ENCODE measurements at regions not wholly inside any gene's neighbourhood (a gene's known extent, or its start where the extent isn't known, plus 50 kb on each side); places are given as distances from the start of the nearest gene placed in this dataset.

DNA sequence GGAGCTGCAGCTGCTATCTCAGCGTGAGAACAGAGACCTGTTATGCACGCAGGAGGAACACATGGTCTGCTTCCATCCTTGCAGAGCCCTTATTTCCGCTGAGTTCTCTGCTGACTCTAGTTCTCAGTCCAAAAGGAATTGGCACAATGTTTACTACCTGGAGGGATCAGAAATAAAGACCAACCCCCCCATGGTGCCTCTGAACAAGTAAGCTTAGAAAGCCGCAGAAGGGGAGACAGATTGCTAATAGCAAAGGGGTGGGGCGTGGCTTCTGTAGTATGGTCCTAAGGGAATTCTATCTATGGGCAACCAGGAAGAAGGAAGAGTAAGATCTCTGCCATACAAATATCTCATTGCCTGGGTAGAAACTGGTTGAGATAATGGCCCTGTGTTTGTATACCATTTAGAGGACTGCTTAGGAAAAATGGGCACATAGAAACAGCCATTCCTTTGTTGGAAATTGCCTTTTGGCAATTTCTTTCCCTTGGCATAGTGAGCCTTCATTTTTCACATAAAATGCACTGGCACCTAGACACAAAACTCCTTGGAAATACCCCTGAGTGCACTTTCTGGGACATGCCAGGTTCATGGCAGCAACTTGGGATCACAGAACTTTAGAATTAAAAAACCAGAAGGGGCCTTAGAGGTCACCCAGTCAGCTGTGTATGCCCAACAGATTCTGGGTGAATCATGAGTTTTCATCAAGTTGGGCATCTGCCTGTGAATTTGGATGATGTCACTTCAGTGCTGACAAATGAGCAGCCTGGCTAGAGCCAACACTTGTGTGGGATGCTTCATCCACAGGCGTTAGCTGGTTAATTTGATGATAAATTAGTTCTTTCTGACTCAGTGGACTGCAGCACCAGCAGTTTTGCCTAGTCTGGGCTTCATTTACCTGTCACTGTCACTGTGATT is 57.4 kb upstream of the STXBP5L start:
- TF ChIP-seq POLR2AphosphoS5 (IDR thresholded peaks at IDR 0.05; ENCODE audit: borderline replicate concordance, low read depth, low read length) (no peak), EZH2 (IDR thresholded peaks at IDR 0.05) (no peak), FOXP2 (optimal IDR thresholded peaks at IDR 0.05; ENCODE audit: control extremely low read depth, extremely low read length, insufficient read depth) (no peak)

Data from SK-N-MC (cell line).